IMR-90 (cell line): ENCODE measurements at regions not wholly inside any gene's neighbourhood (a gene's known extent, or its start where the extent isn't known, plus 50 kb on each side); places are given as distances from the start of the nearest gene placed in this dataset.
"Not testable (repeated sequence)": the region's sequence is repeated elsewhere in the genome, so short reads cannot be mapped to it uniquely, and the experiment has no call there.

Source experiments
- ATAC-seq: fragments of 200-7000 bp; cut with Tn5 transposase; 2 replicates; pipeline ENCODE4 v1.9.1; 2020; ENCODE audit warnings: low read depth, mild to moderate bottlenecking, moderate library complexity
- BruUV-seq: library from RNA; stranded (reverse); fragments of 400-500 nt; replicated peaks from 2 replicates; lab custom pipeline; 2021; lab: Mats Ljungman, UMichigan
- CTCF ChIA-PET: fragments of 300-600 bp; formaldehyde crosslinking; extraction: SDS; loops from one replicate; lab custom pipeline; 2021; ENCODE audit warnings: antibody characterized with exemption; lab: Yijun Ruan, JAX
- POLR2A ChIA-PET: fragments of 300-600 bp; sonication (Branson Sonifier 250); formaldehyde crosslinking; loops from one replicate; lab custom pipeline; 2022; ENCODE audit warnings: antibody characterized with exemption; ENCODE audit not compliant: unreplicated experiment; lab: Charles Lee
- DNase-seq: peaks from one replicate; pipeline ENCODE4 v3.0.0; 2013
- H2AFZ ChIP-seq: replicated peaks from 2 replicates; pipeline ENCODE3; 2013; ENCODE audit warnings: low read length, mild to moderate bottlenecking; ENCODE audit not compliant: poor library complexity
- H2AK5ac ChIP-seq: 2 replicates; pipeline ENCODE4 v1.6.1; 2013; ENCODE audit warnings: low read depth, low read length, inconsistent platforms
- H2AK9ac ChIP-seq: replicated peaks from 2 replicates; pipeline ENCODE3; 2013; ENCODE audit warnings: mild to moderate bottlenecking, low read depth, low read length, moderate library complexity; ENCODE audit not compliant: poor library complexity
- H2BK120ac ChIP-seq: 2 replicates; pipeline ENCODE4 v1.6.1; 2013; ENCODE audit warnings: low read depth, low read length, inconsistent platforms
- H2BK15ac ChIP-seq: 3 replicates; pipeline ENCODE4 v1.6.1; 2013; ENCODE audit warnings: low read depth, low read length, inconsistent platforms
- H2BK20ac ChIP-seq: 2 replicates; pipeline ENCODE4 v1.6.1; 2013; ENCODE audit warnings: low read depth, mild to moderate bottlenecking, inconsistent platforms, low read length, moderate library complexity
- H2BK5ac ChIP-seq: 2 replicates; pipeline ENCODE4 v1.6.1; 2013; ENCODE audit warnings: mild to moderate bottlenecking, low read depth, low read length, inconsistent platforms; ENCODE audit not compliant: poor library complexity, severe bottlenecking
- H3K14ac ChIP-seq: replicated peaks from 2 replicates; pipeline ENCODE4 v1.6.1; 2013; ENCODE audit warnings: low read depth, low read length, inconsistent platforms
- H3K18ac ChIP-seq: 2 replicates; pipeline ENCODE4 v1.6.1; 2013; ENCODE audit warnings: low read depth, low read length, control low read depth
- H3K23ac ChIP-seq: 2 replicates; pipeline ENCODE4 v1.6.1; 2013; ENCODE audit warnings: low read depth, low read length, inconsistent platforms
- H3K27ac ChIP-seq: 2 replicates; pipeline ENCODE4 v1.5.1; 2013; ENCODE audit warnings: mild to moderate bottlenecking, control low read depth, low read length; ENCODE audit not compliant: insufficient read depth
- H3K27me3 ChIP-seq: 2 replicates; pipeline ENCODE4 v1.6.1; 2013; ENCODE audit warnings: low read length; ENCODE audit not compliant: control insufficient read depth, insufficient read depth
- H3K36me3 ChIP-seq: 2 replicates; pipeline ENCODE4 v1.6.1; 2013; ENCODE audit warnings: low read length, mixed read lengths; ENCODE audit not compliant: control insufficient read depth, insufficient read depth
- H3K4ac ChIP-seq: 2 replicates; pipeline ENCODE4 v1.6.1; 2013; ENCODE audit warnings: low read depth, low read length, inconsistent platforms
- H3K4me1 ChIP-seq: 2 replicates; pipeline ENCODE4 v1.6.1; 2013; ENCODE audit warnings: low read length, mixed read lengths; ENCODE audit not compliant: control insufficient read depth, insufficient read depth
- H3K4me2 ChIP-seq: 2 replicates; pipeline ENCODE4 v1.6.1; 2013; ENCODE audit warnings: low read depth, mild to moderate bottlenecking, control low read depth, low read length, moderate library complexity
- H3K4me3 ChIP-seq: 2 replicates; pipeline ENCODE4 v1.5.1; 2013; ENCODE audit warnings: low read depth, mild to moderate bottlenecking, control low read depth, low read length, moderate library complexity; ENCODE audit not compliant: insufficient read depth
- H3K56ac ChIP-seq: 2 replicates; pipeline ENCODE4 v1.6.1; 2013; ENCODE audit warnings: low read length, inconsistent platforms; ENCODE audit not compliant: insufficient read depth; ENCODE audit errors: extremely low read depth
- H3K79me1 ChIP-seq, 2 experiments: 2 replicates each; pipeline ENCODE4 v1.6.1; 2013; ENCODE audit warnings: low read length in 2 of 2, inconsistent platforms in 1 of 2, low read depth in 1 of 2
- H3K9ac ChIP-seq: 2 replicates; pipeline ENCODE4 v1.6.1; 2013; ENCODE audit warnings: low read depth, low read length, control low read depth
- H3K9me1 ChIP-seq: 2 replicates; pipeline ENCODE4 v1.6.1; 2013; ENCODE audit warnings: low read length, inconsistent platforms; ENCODE audit not compliant: insufficient read depth
- H3K9me3 ChIP-seq: 2 replicates; pipeline ENCODE4 v1.6.1; 2013; ENCODE audit warnings: low read length; ENCODE audit not compliant: control insufficient read depth, insufficient read depth
- H4K20me1 ChIP-seq: 2 replicates; pipeline ENCODE4 v1.6.1; 2013; ENCODE audit warnings: low read length, inconsistent platforms; ENCODE audit not compliant: insufficient read depth
- H4K5ac ChIP-seq: 2 replicates; pipeline ENCODE4 v1.6.1; 2013; ENCODE audit warnings: mild to moderate bottlenecking, low read depth, low read length, control low read depth
- H4K8ac ChIP-seq, 2 experiments: 2 replicates each; pipeline ENCODE4 v1.6.1; 2013; ENCODE audit warnings: low read depth in 2 of 2, low read length in 2 of 2, control low read depth in 1 of 2, inconsistent platforms in 1 of 2
- H4K91ac ChIP-seq: 2 replicates; pipeline ENCODE4 v1.6.1; 2013; ENCODE audit warnings: low read depth, low read length, inconsistent platforms; ENCODE audit not compliant: insufficient read depth
- WGBS, 2 experiments: methylation state at CpG; one replicate each; pipeline versions ENCODE4 v1.1.5 to v1.1.7; 2013; ENCODE audit warnings: missing lambda C conversion rate in 2 of 2; ENCODE audit not compliant: insufficient read length in 1 of 2; ENCODE audit errors: extremely low coverage in 2 of 2; 5-methylcytosine and 5-hydroxymethylcytosine counted together
- dilution Hi-C: fragments of 300-500 bp; cut with HindIII; formaldehyde crosslinking; loops from one replicate; pipeline ENCODE4 v1.14.3; 2018; ENCODE audit warnings: low sequenced_read_pairs; ENCODE audit not compliant: unreplicated experiment
- in situ Hi-C: fragments of 300-500 bp; cut with MboI; formaldehyde crosslinking; loops from 3 replicates; pipeline ENCODE4 v1.14.3; 2019; ENCODE audit warnings: low sequenced_read_pairs, inconsistent platforms, mixed read lengths
- intact Hi-C: fragments of 100-400 bp; cut with micrococcal nuclease; formaldehyde crosslinking; loops from 2 replicates; pipeline ENCODE4 v1.10.0; 2022

GRCh38 chr11:69877704-69878103, 58.5 kb upstream of the FGF3 start:
- H3K27me3 ChIP-seq: peaks cover 68% of the 10 kb centered on the region
- H2BK15ac ChIP-seq, H3K4ac ChIP-seq, H3K9me1 ChIP-seq, H4K5ac ChIP-seq, dilution Hi-C loops, BruUV-seq, H4K8ac ChIP-seq, H4K91ac ChIP-seq, H3K23ac ChIP-seq, H3K4me2 ChIP-seq, H3K27ac ChIP-seq, H3K4me3 ChIP-seq, POLR2A ChIA-PET, ATAC-seq, DNase-seq, H3K36me3 ChIP-seq, H3K56ac ChIP-seq, H3K18ac ChIP-seq, H2BK120ac ChIP-seq, H3K79me1 ChIP-seq, H3K9ac ChIP-seq, H3K9me3 ChIP-seq, H3K4me1 ChIP-seq, intact Hi-C loops, H2AK5ac ChIP-seq, in situ Hi-C loops, H2BK5ac ChIP-seq, H2BK20ac ChIP-seq, H4K20me1 ChIP-seq, H2AK9ac ChIP-seq, H2AFZ ChIP-seq, H3K14ac ChIP-seq: not testable (repeated sequence)
- CTCF ChIA-PET: interaction anchor here (1.2 kb wide), 1 partner anchor 11 kb away, joined by 3 read pairs; no protein-coding TSS in a partner anchor
- WGBS, 2 experiments: no CpG with 5 or more reads among the region's 7 CpGs
